K562 (cell line): ENCODE measurements at regions not wholly inside any gene's neighbourhood (a gene's known extent, or its start where the extent isn't known, plus 50 kb on each side); places are given as distances from the start of the nearest gene placed in this dataset.

Experiments
- ATAC-seq: fragments of 200-7000 bp; cut with Tn5 transposase; 3 replicates; pipeline ENCODE4 v1.9.1; 2020; ENCODE audit warnings: moderate library complexity
- BruUV-seq: library from RNA; stranded (reverse); fragments of 400-500 nt; replicated peaks from 2 replicates; lab custom pipeline; 2021; lab: Mats Ljungman, UMichigan
- CTCF ChIA-PET: fragments of 300-600 bp; formaldehyde crosslinking; extraction: SDS; loops from one replicate; lab custom pipeline; 2021; ENCODE audit warnings: low intra/inter-chr PET ratio; lab: Yijun Ruan, JAX
- POLR2A ChIA-PET: fragments of 300-600, 350-650 bp; sonication (Branson Sonifier 250); formaldehyde crosslinking; extraction: SDS; loops from one replicate; lab custom pipeline; 2021; ENCODE audit warnings: antibody characterized with exemption, inconsistent platforms; lab: Yijun Ruan, JAX
- DNase-seq, 4 experiments: peaks; one replicate each; pipeline versions ENCODE4 v3.0.0 to v3.0.0-alpha.2; 2011 to 2018; ENCODE audit warnings: low spot score in 3 of 4, mixed read lengths in 3 of 4; ENCODE audit errors: extremely low read depth in 1 of 4
- FAIRE-seq: peaks from 2 replicates; lab custom pipeline; 2011; peaks lifted over from hg19 to GRCh38; lab: Jason Lieb, UNC
- H2AFZ ChIP-seq: 2 replicates; pipeline ENCODE4 v1.6.0; 2011; ENCODE audit warnings: low read depth, low read length, control low read depth, inconsistent platforms
- H3K27ac ChIP-seq: fragments of 200-600 bp; 3 replicates; pipeline ENCODE4 v1.8.0; 2011; ENCODE audit warnings: low read depth, mild to moderate bottlenecking, control low read depth, inconsistent platforms, low read length, moderate library complexity, mixed read lengths; ENCODE audit errors: extremely low read depth
- H3K27me3 ChIP-seq, 2 experiments: fragments of 300-600 bp in 1 of 2; 2 replicates in 1 of 2; 3 replicates in 1 of 2; pipeline versions ENCODE4 v1.6.0 to v1.8.0; 2011; ENCODE audit warnings: inconsistent platforms in 2 of 2, low read length in 2 of 2, mild to moderate bottlenecking in 1 of 2, mixed read lengths in 1 of 2, moderate library complexity in 1 of 2; ENCODE audit not compliant: control insufficient read depth in 2 of 2, insufficient read depth in 2 of 2
- H3K36me3 ChIP-seq: fragments of 300-600 bp; 3 replicates; pipeline ENCODE4 v1.8.0; 2011; ENCODE audit warnings: mild to moderate bottlenecking, low read length, inconsistent platforms; ENCODE audit not compliant: control insufficient read depth, insufficient read depth
- H3K4me1 ChIP-seq, 2 experiments: fragments of 200-600 bp in 1 of 2; replicated peaks in 1 of 2; 2 replicates in 1 of 2; 3 replicates in 1 of 2; pipeline versions ENCODE4 v1.5.1 to v1.8.0; 2011; ENCODE audit warnings: inconsistent platforms in 2 of 2, low read length in 2 of 2, mild to moderate bottlenecking in 1 of 2, mixed read lengths in 1 of 2, moderate library complexity in 1 of 2; ENCODE audit not compliant: control insufficient read depth in 2 of 2, insufficient read depth in 2 of 2
- H3K4me2 ChIP-seq: 2 replicates; pipeline ENCODE4 v1.6.1; 2011; ENCODE audit warnings: low read length, control low read depth, inconsistent platforms, mixed read lengths; ENCODE audit not compliant: insufficient read depth
- H3K4me3 ChIP-seq: fragments of 200-600 bp; sonication (generic), shearing (Covaris generic); 2 replicates; pipeline ENCODE4 v1.5.1; 2016; ENCODE audit warnings: control low read depth, inconsistent platforms
- H3K79me2 ChIP-seq: fragments of 200-600 bp; 3 replicates; pipeline ENCODE4 v1.8.0; 2011; ENCODE audit warnings: low read length, inconsistent platforms; ENCODE audit not compliant: control insufficient read depth, insufficient read depth
- H3K9ac ChIP-seq, 2 experiments: 2 replicates each; pipeline versions ENCODE4 v1.6.0 to v1.6.1; 2011; ENCODE audit warnings: low read depth in 2 of 2, low read length in 2 of 2, control low read depth in 1 of 2, inconsistent platforms in 1 of 2, mild to moderate bottlenecking in 1 of 2, mixed read lengths in 1 of 2; ENCODE audit not compliant: insufficient read depth in 1 of 2
- H3K9me1 ChIP-seq: one replicate; pipeline ENCODE4 v1.6.0; 2011; ENCODE audit warnings: inconsistent platforms, mild to moderate bottlenecking, low read length, moderate library complexity; ENCODE audit not compliant: control insufficient read depth, insufficient read depth
- H3K9me3 ChIP-seq: replicated peaks from 2 replicates; pipeline ENCODE4 v1.5.1; 2011; ENCODE audit warnings: low read depth, low read length, inconsistent platforms; ENCODE audit not compliant: control insufficient read depth, insufficient read depth
- H4K20me1 ChIP-seq: replicated peaks from 2 replicates; pipeline ENCODE4 v1.6.1; 2011; ENCODE audit warnings: low read length, inconsistent platforms, mixed read lengths; ENCODE audit not compliant: control insufficient read depth, insufficient read depth
- CCAR2 ChIP-seq: fragments of 200-400 bp; formaldehyde crosslinking; IDR thresholded peaks from 2 replicates; pipeline ENCODE4 v1.6.1; 2017; ENCODE audit warnings: mild to moderate bottlenecking, low read depth, low read length
- MAZ ChIP-seq, 2 experiments: fragments of 450-650 bp in 1 of 2; sonication (generic) in 1 of 2; formaldehyde crosslinking; IDR thresholded peaks in 1 of 2; conservative IDR thresholded peaks in 1 of 2; 2 replicates each; pipeline versions ENCODE4 v1.4.0 to v1.5.0; 2020; ENCODE audit warnings: mild to moderate bottlenecking in 1 of 2, missing genetic modification reagents in 1 of 2
- MBD2 ChIP-seq: sonication (generic); IDR thresholded peaks from 2 replicates; pipeline ENCODE4 v1.6.1; 2016; ENCODE audit warnings: low read depth, borderline replicate concordance
- ZNF316 ChIP-seq: fragments of 450-650 bp; IDR thresholded peaks from 2 replicates; pipeline ENCODE4 v1.6.1; 2016
- ZNF384 ChIP-seq: IDR thresholded peaks from 2 replicates; pipeline ENCODE4 v1.6.1; 2012; ENCODE audit warnings: low read depth, low read length, improper control_type of control experiment
- WGBS: fragments of 100-300 bp; shearing (Covaris generic); methylation state at CpG from one replicate; pipeline ENCODE4 v1.1.6; 2016; ENCODE audit warnings: low coverage, mixed read lengths; ENCODE audit not compliant: insufficient coverage; ENCODE audit errors: missing lambda C conversion rate; 5-methylcytosine and 5-hydroxymethylcytosine counted together
- in situ Hi-C: fragments of 300-500 bp; cut with MboI; formaldehyde crosslinking; loops from 4 replicates; pipeline ENCODE4 v1.15.0; 2018; ENCODE audit warnings: inconsistent platforms, mixed read lengths
- intact Hi-C: fragments of 100-400 bp; cut with micrococcal nuclease; formaldehyde crosslinking; loops from 2 replicates; pipeline ENCODE4 v1.14.2; 2022
- TF ChIP-seq, protein P1 (sequence below): sonication (generic); formaldehyde crosslinking; IDR thresholded peaks from 2 replicates; pipeline ENCODE4 v1.9.0; 2022; ENCODE audit warnings: mild to moderate bottlenecking, missing genetic modification reagents
- TF ChIP-seq, protein P2 (sequence below): sonication (generic); formaldehyde crosslinking; IDR thresholded peaks from 2 replicates; pipeline ENCODE4 v1.5.0; 2020; ENCODE audit warnings: missing genetic modification reagents
- TF ChIP-seq, protein P3 (sequence below), 2 experiments: fragments of 200-800 bp in 1 of 2; sonication (Bioruptor generic) in 1 of 2; sonication (generic) in 1 of 2; formaldehyde crosslinking in 1 of 2; IDR thresholded peaks in 1 of 2; conservative IDR thresholded peaks in 1 of 2; 2 replicates each; pipeline versions ENCODE4 v1.5.0 to v1.6.1; 2016 to 2020; ENCODE audit warnings: missing compliant biosample characterization in 1 of 2, missing genetic modification characterization in 1 of 2, missing genetic modification reagents in 1 of 2
- TF ChIP-seq, protein P4 (sequence below): fragments of 150-350 bp; IDR thresholded peaks from 2 replicates; pipeline ENCODE4 v1.6.1; 2014; ENCODE audit warnings: low read depth, mild to moderate bottlenecking, low read length, borderline replicate concordance

DNA sequence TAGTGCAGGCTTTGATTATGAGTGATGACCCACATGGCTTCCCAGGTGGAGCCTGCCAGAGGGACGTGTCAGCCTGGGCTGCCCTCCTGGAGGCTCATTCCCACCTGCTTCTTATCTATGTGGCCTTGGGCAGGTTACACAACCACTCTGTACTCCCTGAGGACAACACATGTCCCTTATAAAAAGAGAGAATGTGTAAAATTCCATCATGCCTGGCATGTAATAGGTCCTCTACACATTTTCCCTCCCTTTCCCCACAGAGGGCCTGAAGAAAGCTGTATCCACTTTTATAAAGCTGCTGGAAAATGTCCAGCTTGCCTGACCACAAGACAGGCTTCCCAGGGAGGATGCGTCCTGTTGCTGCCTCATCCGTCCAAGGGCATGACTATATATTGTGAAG, 55.0 kb upstream of the VSTM5 start:
- Histone ChIP-seq H3K27me3 (peaks cover 6 to 8% of the 10 kb centered on the region in 2 experiments; a peak in 3 of 5 replicates), H3K9me1 (no peaks in the 10 kb centered on the region), H3K4me2 (no peak overlapping the region), H3K4me3 (no peak overlapping the region), H2AFZ (no peak overlapping the region), H3K36me3 (no peaks in the 10 kb centered on the region), H3K79me2 (no peaks in the 10 kb centered on the region), H3K4me1 (no peaks in the 10 kb centered on the region), H3K27ac (no peak overlapping the region), H4K20me1 (0 out of 2 replicates have a peak, but pooled peaks cover 5% of the 10 kb centered on the region), H3K9ac (no peak overlapping the region), H3K9me3 (no peaks in the 10 kb centered on the region)
- CTCF ChIA-PET: no interaction called here
- FAIRE-seq (no peak), DNase-seq (no peak), ATAC-seq (no peak)
- in situ Hi-C loops: no loop called here
- no TSS peak for BruUV-seq
- intact Hi-C loops: no loop called here
- POLR2A ChIA-PET: no interaction called here
- 6% methylated on average over 3 of the region's 3 CpGs for WGBS
- TF ChIP-seq, protein P1, sequence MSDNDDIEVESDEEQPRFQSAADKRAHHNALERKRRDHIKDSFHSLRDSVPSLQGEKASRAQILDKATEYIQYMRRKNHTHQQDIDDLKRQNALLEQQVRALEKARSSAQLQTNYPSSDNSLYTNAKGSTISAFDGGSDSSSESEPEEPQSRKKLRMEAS (CRISPR knock-in tag): no peak

DNA sequence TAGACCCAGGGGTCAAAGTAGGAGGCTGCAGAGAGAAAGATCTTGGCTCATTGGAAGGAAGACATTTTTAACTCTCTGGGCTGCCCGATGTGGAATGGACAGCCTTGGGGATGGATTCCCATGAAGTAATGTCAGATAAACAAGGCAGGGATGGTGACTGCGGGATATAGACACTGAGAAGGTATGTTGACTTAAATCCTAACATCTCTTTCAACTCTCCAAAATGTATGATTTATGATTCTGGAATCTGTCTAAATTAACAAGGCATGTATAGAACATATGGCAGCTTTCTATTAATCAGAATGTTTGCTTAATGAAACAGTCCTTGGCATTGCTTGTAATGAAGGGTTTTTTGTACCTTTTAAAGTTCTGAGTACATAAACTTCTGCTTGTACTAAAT, 56.1 kb upstream of the VSTM5 start:
- no peak for DNase-seq
- POLR2A ChIA-PET: interaction anchor here (0.5 to 0.6 kb wide), 2 partner anchors 277 to 382 kb away, joined by 3 read pairs; no protein-coding TSS in a partner anchor
- Histone ChIP-seq H3K9ac (no peak overlapping the region), H3K4me2 (no peak overlapping the region), H4K20me1 (0 out of 2 replicates have a peak, but pooled peaks cover 5% of the 10 kb centered on the region), H2AFZ (no peak overlapping the region), H3K36me3 (no peaks in the 10 kb centered on the region), H3K9me1 (no peaks in the 10 kb centered on the region), H3K4me3 (no peak overlapping the region), H3K79me2 (no peaks in the 10 kb centered on the region), H3K9me3 (no peaks in the 10 kb centered on the region), H3K27ac (no peak overlapping the region), H3K27me3 (peaks cover 6 to 8% of the 10 kb centered on the region in 2 experiments; a peak in 3 of 5 replicates), H3K4me1 (no peaks in the 10 kb centered on the region)
- CTCF ChIA-PET: no interaction called here
- in situ Hi-C loops (no loop called here), intact Hi-C loops (no loop called here)
- 0% methylated on average over 2 of the region's 2 CpGs for WGBS
- no peak for ATAC-seq
- no TSS peak for BruUV-seq
- FAIRE-seq: no peak
- TF ChIP-seq MAZ (CRISPR knock-in tag; conservative IDR thresholded peaks at IDR 0.05 in 1 of 2, IDR thresholded peaks at IDR 0.05 in 1 of 2) (no peak), MBD2 (no peak), ZNF316 (no peak), CCAR2 (no peak), ZNF384 (no peak)
- TF ChIP-seq, protein P2, sequence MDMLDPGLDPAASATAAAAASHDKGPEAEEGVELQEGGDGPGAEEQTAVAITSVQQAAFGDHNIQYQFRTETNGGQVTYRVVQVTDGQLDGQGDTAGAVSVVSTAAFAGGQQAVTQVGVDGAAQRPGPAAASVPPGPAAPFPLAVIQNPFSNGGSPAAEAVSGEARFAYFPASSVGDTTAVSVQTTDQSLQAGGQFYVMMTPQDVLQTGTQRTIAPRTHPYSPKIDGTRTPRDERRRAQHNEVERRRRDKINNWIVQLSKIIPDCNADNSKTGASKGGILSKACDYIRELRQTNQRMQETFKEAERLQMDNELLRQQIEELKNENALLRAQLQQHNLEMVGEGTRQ (CRISPR knock-in tag): no peak
- TF ChIP-seq, protein P3, sequence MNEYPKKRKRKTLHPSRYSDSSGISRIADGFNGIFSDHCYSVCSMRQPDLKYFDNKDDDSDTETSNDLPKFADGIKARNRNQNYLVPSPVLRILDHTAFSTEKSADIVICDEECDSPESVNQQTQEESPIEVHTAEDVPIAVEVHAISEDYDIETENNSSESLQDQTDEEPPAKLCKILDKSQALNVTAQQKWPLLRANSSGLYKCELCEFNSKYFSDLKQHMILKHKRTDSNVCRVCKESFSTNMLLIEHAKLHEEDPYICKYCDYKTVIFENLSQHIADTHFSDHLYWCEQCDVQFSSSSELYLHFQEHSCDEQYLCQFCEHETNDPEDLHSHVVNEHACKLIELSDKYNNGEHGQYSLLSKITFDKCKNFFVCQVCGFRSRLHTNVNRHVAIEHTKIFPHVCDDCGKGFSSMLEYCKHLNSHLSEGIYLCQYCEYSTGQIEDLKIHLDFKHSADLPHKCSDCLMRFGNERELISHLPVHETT (CRISPR knock-in tag; conservative IDR thresholded peaks at IDR 0.05 in 1 of 2, IDR thresholded peaks at IDR 0.05 in 1 of 2): no peak
- TF ChIP-seq, protein P4, sequence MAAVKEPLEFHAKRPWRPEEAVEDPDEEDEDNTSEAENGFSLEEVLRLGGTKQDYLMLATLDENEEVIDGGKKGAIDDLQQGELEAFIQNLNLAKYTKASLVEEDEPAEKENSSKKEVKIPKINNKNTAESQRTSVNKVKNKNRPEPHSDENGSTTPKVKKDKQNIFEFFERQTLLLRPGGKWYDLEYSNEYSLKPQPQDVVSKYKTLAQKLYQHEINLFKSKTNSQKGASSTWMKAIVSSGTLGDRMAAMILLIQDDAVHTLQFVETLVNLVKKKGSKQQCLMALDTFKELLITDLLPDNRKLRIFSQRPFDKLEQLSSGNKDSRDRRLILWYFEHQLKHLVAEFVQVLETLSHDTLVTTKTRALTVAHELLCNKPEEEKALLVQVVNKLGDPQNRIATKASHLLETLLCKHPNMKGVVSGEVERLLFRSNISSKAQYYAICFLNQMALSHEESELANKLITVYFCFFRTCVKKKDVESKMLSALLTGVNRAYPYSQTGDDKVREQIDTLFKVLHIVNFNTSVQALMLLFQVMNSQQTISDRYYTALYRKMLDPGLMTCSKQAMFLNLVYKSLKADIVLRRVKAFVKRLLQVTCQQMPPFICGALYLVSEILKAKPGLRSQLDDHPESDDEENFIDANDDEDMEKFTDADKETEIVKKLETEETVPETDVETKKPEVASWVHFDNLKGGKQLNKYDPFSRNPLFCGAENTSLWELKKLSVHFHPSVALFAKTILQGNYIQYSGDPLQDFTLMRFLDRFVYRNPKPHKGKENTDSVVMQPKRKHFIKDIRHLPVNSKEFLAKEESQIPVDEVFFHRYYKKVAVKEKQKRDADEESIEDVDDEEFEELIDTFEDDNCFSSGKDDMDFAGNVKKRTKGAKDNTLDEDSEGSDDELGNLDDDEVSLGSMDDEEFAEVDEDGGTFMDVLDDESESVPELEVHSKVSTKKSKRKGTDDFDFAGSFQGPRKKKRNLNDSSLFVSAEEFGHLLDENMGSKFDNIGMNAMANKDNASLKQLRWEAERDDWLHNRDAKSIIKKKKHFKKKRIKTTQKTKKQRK: no peak
